Fibroblast of lung (primary cell): ENCODE measurements at regions not wholly inside any gene's neighbourhood (a gene's known extent, or its start where the extent isn't known, plus 50 kb on each side); places are given as distances from the start of the nearest gene placed in this dataset.

Source experiments
- CTCF ChIP-seq, 2 donors: IDR thresholded peaks in 1 of 2; conservative IDR thresholded peaks in 1 of 2; 1 replicate in 1 of 2; 2 replicates in 1 of 2; pipeline ENCODE4 v1.5.1; 2011 to 2012; ENCODE audit warnings: low read length in 2 of 2, control low read depth in 1 of 2, inconsistent platforms in 1 of 2, low read depth in 1 of 2, mild to moderate bottlenecking in 1 of 2
- EZH2 ChIP-seq: IDR thresholded peaks from 2 replicates; pipeline ENCODE4 v1.5.1; 2012; ENCODE audit warnings: low read length, control low read depth, mild to moderate bottlenecking; ENCODE audit errors: missing control alignments

- TF ChIP-seq CTCF (conservative IDR thresholded peaks at IDR 0.05 in 1 of 2, IDR thresholded peaks at IDR 0.05 in 1 of 2; ENCODE audit: low read depth in 1 of 2, low read length in 2 of 2) (no peak), EZH2 (no peak)
Observed at GRCh38 chr5:115685490-115685889, 59.7 kb upstream of the TMED7 start.
